Aorta (tissue), 5 donors: ENCODE measurements at regions not wholly inside any gene's neighbourhood (a gene's known extent, or its start where the extent isn't known, plus 50 kb on each side); places are given as distances from the start of the nearest gene placed in this dataset.

Source experiments
- ATAC-seq: fragments of 200-7000 bp; cut with Tn5 transposase; one replicate; pipeline ENCODE4 v1.9.1; 2022; ENCODE audit warnings: moderate library complexity; ENCODE audit not compliant: low FRiP score
- DNase-seq, 2 donors: peaks; one replicate each; pipeline ENCODE4 v3.0.0-alpha.2; 2020
- H3K27ac ChIP-seq, 2 donors: one replicate each; pipeline ENCODE4 v1.5.1; 2013; ENCODE audit warnings: low read length in 2 of 2, mild to moderate bottlenecking in 2 of 2, moderate library complexity in 2 of 2, control low read depth in 1 of 2, inconsistent platforms in 1 of 2, low read depth in 1 of 2
- H3K27me3 ChIP-seq, 2 donors: one replicate each; pipeline ENCODE4 v1.6.1; 2013; ENCODE audit warnings: control low read depth in 1 of 2, low read length in 1 of 2, mild to moderate bottlenecking in 1 of 2, moderate library complexity in 1 of 2; ENCODE audit not compliant: insufficient read depth in 2 of 2, control insufficient read depth in 1 of 2
- H3K36me3 ChIP-seq, 2 donors: one replicate each; pipeline ENCODE4 v1.6.1; 2013; ENCODE audit warnings: control low read depth in 1 of 2, low read length in 1 of 2, mild to moderate bottlenecking in 1 of 2; ENCODE audit not compliant: insufficient read depth in 2 of 2, control insufficient read depth in 1 of 2
- H3K4me1 ChIP-seq, 2 donors: one replicate each; pipeline ENCODE4 v1.6.1; 2013; ENCODE audit warnings: low read length in 2 of 2, control low read depth in 1 of 2, mild to moderate bottlenecking in 1 of 2, moderate library complexity in 1 of 2; ENCODE audit not compliant: insufficient read depth in 2 of 2, control insufficient read depth in 1 of 2
- H3K4me3 ChIP-seq, 2 donors: one replicate each; pipeline ENCODE4 v1.5.1; 2013; ENCODE audit warnings: low read length in 2 of 2, control low read depth in 1 of 2, mild to moderate bottlenecking in 1 of 2
- H3K9me3 ChIP-seq: one replicate; pipeline ENCODE4 v1.6.1; 2013; ENCODE audit warnings: mild to moderate bottlenecking, low read length; ENCODE audit not compliant: control insufficient read depth
- WGBS, 2 donors: extraction: QIAGEN DNeasy Blood & Tissue Kit; methylation state at CpG; one replicate each; pipeline ENCODE4 v1.1.7; 2013; 5-methylcytosine and 5-hydroxymethylcytosine counted together
- intact Hi-C, 2 donors: fragments of 100-400 bp; cut with DNase I; formaldehyde crosslinking; loops; one replicate each; pipeline versions ENCODE4 v1.14.2 to v1.15.0; 2022
- donor health status: healthy with polysubstance abuse.
- donor health status: Bipolar disorder and iron deficiency.
- donor health status: DM: no; HTN: no; CAD: no.
- donor health status: DM: no; HTN: no; CAD: no.
- donor health status: DM: yes; HTN: yes; CAD: no.

GRCh38 chr4:59102311-59102710, 1992.1 kb upstream of the IGFBP7 start:
- Histone ChIP-seq H3K27me3 (no peaks in the 10 kb centered on the region), H3K27ac (no peak overlapping the region), H3K36me3 (no peaks in the 10 kb centered on the region), H3K4me1 (no peaks in the 10 kb centered on the region), H3K4me3 (no peak overlapping the region), H3K9me3 (no peaks in the 10 kb centered on the region)
- no peak for DNase-seq
- WGBS, 2 donors, result 88 to 91% methylated on average over 2 of the region's 2 CpGs
- ATAC-seq, result no peak
- intact Hi-C loops, result no loop called here

DNA sequence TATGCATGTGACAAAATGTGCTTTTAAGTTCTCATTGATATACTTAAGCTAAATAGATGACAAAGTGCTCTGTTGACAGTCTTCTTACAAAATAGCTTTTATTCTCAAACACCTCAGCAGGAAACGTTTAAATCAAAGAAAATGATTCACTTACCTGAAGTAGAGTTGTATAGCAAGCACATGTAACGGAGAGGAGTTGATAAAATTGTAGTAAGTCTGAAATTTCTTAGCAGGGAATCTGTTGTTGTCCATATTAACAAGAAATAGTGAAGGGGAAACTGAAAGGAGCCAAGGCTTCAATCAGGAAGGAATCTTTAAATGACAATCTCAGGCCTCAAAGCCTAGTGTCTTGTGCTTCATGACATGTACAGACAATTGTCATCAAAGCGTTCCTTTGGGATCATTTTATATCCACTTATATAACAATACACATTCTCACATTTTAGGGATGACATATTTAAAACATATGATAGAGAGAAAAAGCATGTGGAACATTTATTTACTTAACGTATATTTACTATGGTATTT, 2010.2 kb upstream of the IGFBP7 start:
- no peaks in the 10 kb centered on the region for H3K27me3 ChIP-seq
- DNase-seq (no peak), ATAC-seq (no peak)
- intact Hi-C loops, result no loop called here
- no peak overlapping the region for H3K4me3 ChIP-seq
- no peaks in the 10 kb centered on the region for H3K36me3 ChIP-seq
- no peaks in the 10 kb centered on the region for H3K4me1 ChIP-seq
- H3K9me3 ChIP-seq, result no peaks in the 10 kb centered on the region
- 66 to 71% methylated on average over 4 of the region's 4 CpGs for WGBS, 2 donors
- H3K27ac ChIP-seq, result no peak overlapping the region

GRCh38 chr4:59122626-59123025, 2012.4 kb upstream of the IGFBP7 start:
- Histone ChIP-seq H3K27ac (no peak overlapping the region), H3K4me1 (no peaks in the 10 kb centered on the region), H3K36me3 (no peaks in the 10 kb centered on the region), H3K27me3 (no peaks in the 10 kb centered on the region), H3K4me3 (no peak overlapping the region), H3K9me3 (no peaks in the 10 kb centered on the region)
- WGBS, 2 donors, result 41 to 45% methylated on average over 2 of the region's 2 CpGs
- no peak for DNase-seq
- intact Hi-C loops, result no loop called here
- no peak for ATAC-seq

DNA sequence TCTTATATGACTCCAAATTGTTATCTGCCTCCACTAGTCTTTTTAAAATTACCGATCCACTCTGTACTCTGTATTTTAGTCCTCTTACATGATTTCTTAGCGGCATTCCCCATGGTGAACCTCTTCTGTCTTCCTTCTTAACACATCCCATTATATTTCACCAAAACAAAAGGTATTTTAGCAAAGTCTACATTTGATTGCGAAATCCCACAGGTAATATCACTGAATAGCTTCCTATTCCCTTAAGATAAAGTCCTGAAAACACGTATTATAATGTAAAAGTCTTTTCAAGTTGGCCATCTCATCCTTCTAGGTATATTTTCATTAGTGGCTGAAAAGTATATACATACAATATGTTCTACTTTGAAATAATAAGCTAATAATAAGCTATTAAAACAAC, 2016.0 kb upstream of the IGFBP7 start:
- Histone ChIP-seq H3K9me3 (no peaks in the 10 kb centered on the region), H3K27ac (no peak overlapping the region), H3K27me3 (no peaks in the 10 kb centered on the region), H3K36me3 (no peaks in the 10 kb centered on the region), H3K4me3 (no peak overlapping the region), H3K4me1 (no peaks in the 10 kb centered on the region)
- intact Hi-C loops, result no loop called here
- DNase-seq (no peak), ATAC-seq (no peak)
- 90 to 92% methylated on average over 4 of the region's 4 CpGs for WGBS, 2 donors

- Histone ChIP-seq H3K36me3 (no peaks in the 10 kb centered on the region), H3K27ac (no peak overlapping the region), H3K27me3 (no peaks in the 10 kb centered on the region), H3K4me3 (no peak overlapping the region), H3K4me1 (no peaks in the 10 kb centered on the region), H3K9me3 (no peaks in the 10 kb centered on the region)
- ATAC-seq (no peak), DNase-seq (no peak)
- WGBS, 2 donors, result 84 to 91% methylated on average over 5 of the region's 5 CpGs
- intact Hi-C loops, result no loop called here
Measured at GRCh38 chr4:59127006-59127405, 2016.8 kb upstream of the IGFBP7 start.

DNA sequence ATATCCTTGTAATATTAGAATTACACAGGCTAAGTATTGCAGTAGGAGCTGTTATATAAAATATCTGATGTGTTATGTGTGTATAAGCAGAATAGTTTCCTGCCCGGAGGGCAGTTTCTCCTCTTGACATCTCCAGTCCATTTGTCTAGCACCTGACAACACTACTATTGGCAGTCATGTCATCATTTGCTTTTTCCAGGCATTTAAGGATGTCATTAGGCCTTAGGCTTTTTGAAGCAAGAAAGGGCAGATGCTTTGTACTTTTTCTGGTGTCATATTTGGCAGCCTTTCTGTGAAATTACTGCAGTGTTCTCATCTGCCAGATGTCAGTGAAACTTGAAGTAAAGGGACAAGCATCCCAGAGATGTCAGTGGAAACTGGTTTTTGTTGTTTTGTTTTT, 2017.6 kb upstream of the IGFBP7 start:
- DNase-seq (no peak), ATAC-seq (no peak)
- Histone ChIP-seq H3K4me3 (no peak overlapping the region), H3K27ac (no peak overlapping the region), H3K27me3 (no peaks in the 10 kb centered on the region), H3K4me1 (no peaks in the 10 kb centered on the region), H3K36me3 (no peaks in the 10 kb centered on the region), H3K9me3 (no peaks in the 10 kb centered on the region)
- 35 to 41% methylated on average over 1 of the region's 1 CpG for WGBS, 2 donors
- intact Hi-C loops, result no loop called here

GRCh38 chr4:59135248-59135985, 2025.2 kb upstream of the IGFBP7 start:
- intact Hi-C loops, result no loop called here
- ATAC-seq, result no peak

GRCh38 chr4:59161249-59161648, 2038.9 kb upstream of the ADGRL3 start:
- DNase-seq (no peak), ATAC-seq (no peak)
- no peaks in the 10 kb centered on the region for H3K4me1 ChIP-seq
- no peaks in the 10 kb centered on the region for H3K9me3 ChIP-seq
- H3K36me3 ChIP-seq, result no peaks in the 10 kb centered on the region
- H3K27me3 ChIP-seq, result no peaks in the 10 kb centered on the region
- H3K4me3 ChIP-seq, result no peak overlapping the region
- WGBS, 2 donors, result 80 to 82% methylated on average over 6 of the region's 6 CpGs
- no peak overlapping the region for H3K27ac ChIP-seq
- intact Hi-C loops, result no loop called here

More at GRCh38 chr4:59135248-59135985, 2025.2 kb upstream of the IGFBP7 start:
- H3K4me3 ChIP-seq, result no peak overlapping the region
- WGBS, 2 donors, result 96 to 100% methylated on average over 1 of the region's 1 CpG
- H3K27me3 ChIP-seq, result peaks cover 0 to 1% of the 10 kb centered on the region in 2 donors
- H3K4me1 ChIP-seq, result no peaks in the 10 kb centered on the region
- no peaks in the 10 kb centered on the region for H3K9me3 ChIP-seq
- H3K27ac ChIP-seq, result no peak overlapping the region
- H3K36me3 ChIP-seq, result no peaks in the 10 kb centered on the region
- DNase-seq, result no peak

GRCh38 chr4:59175617-59176016, 2024.5 kb upstream of the ADGRL3 start:
- H3K4me1 ChIP-seq, result no peaks in the 10 kb centered on the region
- H3K36me3 ChIP-seq, result no peaks in the 10 kb centered on the region
- no peaks in the 10 kb centered on the region for H3K27me3 ChIP-seq
- no peak for DNase-seq
- no peak for ATAC-seq
- no peak overlapping the region for H3K27ac ChIP-seq
- no peak overlapping the region for H3K4me3 ChIP-seq
- 72 to 73% methylated on average over 1 of the region's 1 CpG for WGBS, 2 donors
- no peaks in the 10 kb centered on the region for H3K9me3 ChIP-seq
- intact Hi-C loops, result no loop called here
